ENCODE measurements at regions not wholly inside any gene's neighbourhood (a gene's known extent, or its start where the extent isn't known, plus 50 kb on each side); places are given as distances from the start of the nearest gene placed in this dataset.

GRCh38 chr3:70564552-70564951, 252.1 kb upstream of the MDFIC2 start:
- ATAC-seq, result no peak
- H3K4me1 Mint-ChIP-seq, result no peaks in the 10 kb centered on the region
- no peaks in the 10 kb centered on the region for H3K9me3 Mint-ChIP-seq
- H3K4me3 Mint-ChIP-seq, result no peak overlapping the region
- no peak overlapping the region for H3K27ac Mint-ChIP-seq
- no peak for DNase-seq (ENCODE audit: low spot score in 2 of 2)
- H3K36me3 Mint-ChIP-seq, result no peaks in the 10 kb centered on the region

- DNase-seq (ENCODE audit: low spot score in 2 of 2) (no peak), ATAC-seq (no peak)
- no peaks in the 10 kb centered on the region for H3K4me1 Mint-ChIP-seq
- no peaks in the 10 kb centered on the region for H3K36me3 Mint-ChIP-seq
- no peaks in the 10 kb centered on the region for H3K9me3 Mint-ChIP-seq
- no peak overlapping the region for H3K27ac Mint-ChIP-seq
- no peak overlapping the region for H3K4me3 Mint-ChIP-seq
Observed at GRCh38 chr3:70561796-70562195, 249.4 kb upstream of the MDFIC2 start.

DNA sequence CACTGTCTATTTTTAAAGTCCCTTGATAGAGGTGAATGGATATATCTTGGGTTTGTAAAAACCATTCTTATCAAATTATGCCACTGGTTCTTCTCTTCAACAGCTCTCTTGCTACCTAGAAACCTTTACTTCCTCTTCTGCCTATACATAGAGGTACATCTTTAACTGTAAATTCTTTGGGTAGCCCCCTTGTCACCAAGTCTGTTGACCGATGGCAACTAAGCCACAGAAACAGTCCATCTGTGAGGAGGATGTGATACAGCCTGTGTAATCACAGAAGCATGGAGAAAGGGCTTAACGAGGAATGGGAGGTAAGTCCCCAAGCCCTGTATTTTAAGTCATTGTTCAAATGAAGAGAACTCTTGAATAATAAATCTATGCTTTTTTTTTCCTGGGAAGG, 246.5 kb upstream of the MDFIC2 start:
- no peak overlapping the region for H3K4me3 Mint-ChIP-seq

DNA sequence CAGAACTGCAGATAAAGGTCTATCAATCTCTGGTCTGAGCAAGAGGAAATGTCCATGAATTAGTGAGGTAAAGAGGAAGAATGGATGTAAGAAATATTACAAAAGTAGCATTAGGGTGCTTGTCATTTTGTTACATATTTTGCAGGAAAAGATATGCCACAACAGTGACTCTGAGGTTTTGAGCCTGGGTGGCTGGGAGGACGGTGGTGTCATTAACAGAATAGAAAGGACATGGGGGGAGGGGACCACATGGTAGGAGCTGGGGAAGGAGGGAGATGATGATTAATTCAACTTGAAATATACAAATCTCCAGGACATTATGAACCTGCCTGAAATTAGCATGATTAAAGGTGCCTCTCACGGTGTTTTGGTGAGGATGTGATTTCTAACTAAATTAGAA, 245.5 kb upstream of the MDFIC2 start:
- H3K4me3 Mint-ChIP-seq, result no peak overlapping the region
- no peak for ATAC-seq
- DNase-seq (ENCODE audit: low spot score in 2 of 2), result no peak
- no peaks in the 10 kb centered on the region for H3K9me3 Mint-ChIP-seq
- H3K27ac Mint-ChIP-seq, result no peak overlapping the region
- H3K36me3 Mint-ChIP-seq, result no peaks in the 10 kb centered on the region
- H3K4me1 Mint-ChIP-seq, result no peaks in the 10 kb centered on the region

More for the DNA sequence above, 246.5 kb upstream of the MDFIC2 start:
- Mint-ChIP-seq H3K27ac (no peak overlapping the region), H3K36me3 (no peaks in the 10 kb centered on the region), H3K4me1 (no peaks in the 10 kb centered on the region), H3K9me3 (no peaks in the 10 kb centered on the region)
- ATAC-seq (no peak), DNase-seq (ENCODE audit: low spot score in 2 of 2) (no peak)

DNA sequence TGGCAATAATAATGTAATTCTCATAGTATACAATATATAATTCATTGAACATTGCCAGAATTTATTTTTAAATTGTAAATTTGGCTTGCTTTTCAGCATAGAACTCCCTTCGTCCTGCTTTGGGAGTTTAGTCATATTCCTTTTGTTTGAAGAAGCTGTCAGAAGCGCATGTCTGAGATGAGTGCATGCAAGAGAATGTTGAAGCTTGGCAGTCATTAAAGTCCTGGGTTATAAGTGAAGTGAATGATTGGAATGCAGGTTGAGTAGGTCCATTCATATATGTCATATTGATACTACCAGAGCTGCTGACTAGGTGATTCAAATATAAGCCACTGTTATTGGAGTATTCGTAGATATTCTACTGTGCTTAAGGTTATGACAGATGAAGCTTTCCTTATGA, 243.6 kb upstream of the MDFIC2 start:
- no peak for ATAC-seq
- Mint-ChIP-seq H3K27ac (no peak overlapping the region), H3K9me3 (no peaks in the 10 kb centered on the region), H3K36me3 (no peaks in the 10 kb centered on the region), H3K4me1 (no peaks in the 10 kb centered on the region), H3K4me3 (no peak overlapping the region)
- no peak for DNase-seq (ENCODE audit: low spot score in 2 of 2)

- no peaks in the 10 kb centered on the region for H3K9me3 Mint-ChIP-seq
- ATAC-seq, result no peak
- no peak overlapping the region for H3K4me3 Mint-ChIP-seq
- no peaks in the 10 kb centered on the region for H3K4me1 Mint-ChIP-seq
- DNase-seq (ENCODE audit: low spot score in 2 of 2), result no peak
- no peak overlapping the region for H3K27ac Mint-ChIP-seq
- H3K36me3 Mint-ChIP-seq, result no peaks in the 10 kb centered on the region
Observed at GRCh38 chr3:70554170-70554569, 241.7 kb upstream of the MDFIC2 start.

GRCh38 chr3:70550723-70551319, 238.4 kb upstream of the MDFIC2 start:
- DNase-seq (ENCODE audit: low spot score in 2 of 2), result peak; percentile 59 to 83
- H3K9me3 Mint-ChIP-seq, result no peaks in the 10 kb centered on the region
- H3K4me3 Mint-ChIP-seq, result no peak overlapping the region
- H3K36me3 Mint-ChIP-seq, result no peaks in the 10 kb centered on the region
- no peaks in the 10 kb centered on the region for H3K4me1 Mint-ChIP-seq
- H3K27ac Mint-ChIP-seq, result no peak overlapping the region
- ATAC-seq, result peak; percentile 84

- Mint-ChIP-seq H3K9me3 (no peaks in the 10 kb centered on the region), H3K4me1 (no peaks in the 10 kb centered on the region), H3K27ac (no peak overlapping the region), H3K4me3 (no peak overlapping the region), H3K36me3 (no peaks in the 10 kb centered on the region)
- DNase-seq (ENCODE audit: low spot score in 2 of 2), result no peak
- no peak for ATAC-seq
Observed at GRCh38 chr3:70546679-70547078, 234.2 kb upstream of the MDFIC2 start.

DNA sequence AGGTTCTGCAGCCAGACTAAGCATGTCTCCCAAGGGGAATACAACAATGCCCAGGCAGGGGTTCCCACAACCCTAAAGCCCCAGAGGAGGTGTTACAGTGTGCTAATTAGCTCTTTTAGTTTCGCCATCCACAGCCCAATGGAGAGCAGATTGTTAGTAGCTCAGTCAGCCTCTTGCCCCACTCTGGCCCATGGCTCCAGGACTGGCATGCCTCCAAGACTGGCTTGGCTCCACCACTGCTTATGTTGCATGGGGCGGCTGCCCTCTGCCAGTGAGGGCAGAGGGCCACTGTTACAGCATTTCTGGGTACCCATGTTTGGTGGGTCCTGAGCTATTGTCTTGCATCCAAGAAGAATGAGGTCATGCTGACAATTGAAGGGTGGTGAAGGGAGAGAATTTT, 231.1 kb upstream of the MDFIC2 start:
- Mint-ChIP-seq H3K36me3 (no peaks in the 10 kb centered on the region), H3K27ac (no peak overlapping the region), H3K4me1 (no peaks in the 10 kb centered on the region), H3K4me3 (no peak overlapping the region), H3K9me3 (no peaks in the 10 kb centered on the region)
- DNase-seq (ENCODE audit: low spot score in 2 of 2), result no peak
- ATAC-seq, result peak; percentile 43

DNA sequence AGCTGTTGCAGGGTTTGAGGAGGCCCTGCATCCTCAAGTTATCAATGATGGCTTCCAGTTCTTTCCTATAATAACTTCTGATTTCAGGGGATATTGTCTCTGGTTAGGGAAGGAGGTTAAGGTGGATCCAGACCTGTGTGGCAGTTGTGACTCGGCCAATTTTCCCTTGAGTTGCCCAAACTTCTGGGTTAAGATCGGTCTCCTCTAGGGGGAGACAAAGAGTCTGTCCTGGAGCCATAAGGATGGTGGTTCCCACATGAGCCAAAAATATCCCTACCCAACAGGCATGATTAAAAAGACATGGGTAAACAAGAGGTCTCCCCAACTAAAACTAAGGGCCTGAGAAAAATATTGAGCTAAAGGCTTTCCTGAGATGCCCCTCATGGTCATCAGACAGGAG, 227.5 kb upstream of the MDFIC2 start:
- no peak for ATAC-seq
- Mint-ChIP-seq H3K27ac (no peak overlapping the region), H3K4me1 (no peaks in the 10 kb centered on the region), H3K4me3 (no peak overlapping the region), H3K9me3 (no peaks in the 10 kb centered on the region), H3K36me3 (no peaks in the 10 kb centered on the region)
- DNase-seq (ENCODE audit: low spot score in 2 of 2), result no peak

DNA sequence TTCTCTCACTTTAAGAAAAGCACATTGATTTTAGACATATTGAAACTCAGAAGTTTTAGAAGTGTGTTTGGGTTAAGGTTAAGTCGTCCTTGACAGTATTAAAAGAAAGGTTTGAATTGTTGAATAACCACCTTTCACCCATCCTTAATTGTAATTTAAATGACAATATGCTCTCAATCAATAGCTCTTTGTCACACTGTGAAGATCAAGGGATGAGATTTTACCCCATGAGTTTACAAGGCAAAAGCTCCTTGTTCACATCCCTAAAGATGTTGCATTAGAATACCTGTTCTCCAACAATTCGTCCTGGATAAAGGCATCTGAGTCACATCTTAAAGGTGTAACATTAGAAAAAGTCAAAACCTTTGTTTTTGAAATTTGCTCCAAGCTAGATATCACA, 220.4 kb upstream of the MDFIC2 start:
- ATAC-seq (no peak), DNase-seq (ENCODE audit: low spot score in 2 of 2) (no peak)
- Mint-ChIP-seq H3K9me3 (no peaks in the 10 kb centered on the region), H3K4me1 (no peaks in the 10 kb centered on the region), H3K27ac (no peak overlapping the region), H3K4me3 (no peak overlapping the region), H3K36me3 (no peaks in the 10 kb centered on the region)

DNA sequence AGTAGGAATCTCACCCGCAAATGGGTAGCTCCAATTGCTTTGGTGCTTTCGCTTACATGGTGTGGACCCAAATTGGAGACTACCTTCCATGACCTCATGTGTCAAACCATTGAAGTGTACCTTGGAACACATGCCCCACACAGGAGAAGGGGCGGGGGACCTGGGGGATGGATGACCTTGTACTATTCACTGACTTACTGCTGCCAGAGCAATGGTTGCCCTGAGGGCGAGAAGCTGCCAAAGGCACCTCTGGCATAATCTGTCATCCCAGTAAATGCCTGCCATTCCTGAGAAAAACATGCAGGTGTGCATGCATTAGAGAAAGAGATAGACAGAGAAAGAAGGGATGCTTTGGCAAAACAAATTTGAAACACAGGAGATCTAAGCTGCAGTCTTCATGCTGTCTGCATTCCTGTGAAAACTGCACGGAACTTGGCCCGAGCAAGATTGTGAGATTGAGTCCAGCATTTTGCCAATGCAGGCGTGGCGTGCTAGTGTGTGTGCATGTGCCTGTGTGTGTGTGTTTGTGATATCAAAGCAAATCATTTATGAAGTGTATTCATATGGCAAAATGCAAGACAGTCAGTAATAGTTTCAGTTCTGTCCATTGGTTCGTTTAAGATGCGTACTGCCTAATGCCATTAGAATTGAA, 219.5 kb upstream of the MDFIC2 start:
- H3K9me3 Mint-ChIP-seq, result no peaks in the 10 kb centered on the region

GRCh38 chr3:70531063-70531657, 218.7 kb upstream of the MDFIC2 start:
- no peak for ATAC-seq
- Mint-ChIP-seq H3K4me3 (no peak overlapping the region), H3K9me3 (no peaks in the 10 kb centered on the region), H3K36me3 (no peaks in the 10 kb centered on the region), H3K27ac (no peak overlapping the region), H3K4me1 (no peaks in the 10 kb centered on the region)
- DNase-seq (ENCODE audit: low spot score in 2 of 2), result no peak

More for the DNA sequence above, 219.5 kb upstream of the MDFIC2 start:
- Mint-ChIP-seq H3K27ac (no peak overlapping the region), H3K4me1 (no peaks in the 10 kb centered on the region), H3K36me3 (no peaks in the 10 kb centered on the region), H3K4me3 (no peak overlapping the region)
- ATAC-seq (no peak), DNase-seq (ENCODE audit: low spot score in 2 of 2) (no peak)

DNA sequence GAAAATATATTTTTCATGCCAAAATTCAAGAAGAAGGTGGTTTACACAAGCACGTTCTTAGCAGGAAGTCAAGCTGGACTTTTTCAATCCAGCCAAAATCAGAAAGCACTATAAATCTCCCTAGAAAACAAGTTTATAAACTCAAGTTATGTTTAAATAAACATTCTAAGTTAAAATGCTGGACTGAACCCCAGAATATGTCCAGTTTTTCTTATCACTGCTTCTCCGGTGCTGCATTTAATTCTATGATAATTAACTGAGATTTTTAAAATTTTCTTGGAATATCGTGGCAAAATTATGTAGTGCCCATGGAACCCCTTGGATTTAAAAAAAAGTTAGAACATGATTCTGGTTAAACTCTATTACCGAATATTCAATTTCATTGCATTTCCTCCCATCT, 218.2 kb upstream of the MDFIC2 start:
- no peaks in the 10 kb centered on the region for H3K9me3 Mint-ChIP-seq
- no peaks in the 10 kb centered on the region for H3K4me1 Mint-ChIP-seq
- no peak overlapping the region for H3K4me3 Mint-ChIP-seq
- H3K36me3 Mint-ChIP-seq, result no peaks in the 10 kb centered on the region
- no peak overlapping the region for H3K27ac Mint-ChIP-seq
- no peak for ATAC-seq
- DNase-seq (ENCODE audit: low spot score in 2 of 2), result no peak

DNA sequence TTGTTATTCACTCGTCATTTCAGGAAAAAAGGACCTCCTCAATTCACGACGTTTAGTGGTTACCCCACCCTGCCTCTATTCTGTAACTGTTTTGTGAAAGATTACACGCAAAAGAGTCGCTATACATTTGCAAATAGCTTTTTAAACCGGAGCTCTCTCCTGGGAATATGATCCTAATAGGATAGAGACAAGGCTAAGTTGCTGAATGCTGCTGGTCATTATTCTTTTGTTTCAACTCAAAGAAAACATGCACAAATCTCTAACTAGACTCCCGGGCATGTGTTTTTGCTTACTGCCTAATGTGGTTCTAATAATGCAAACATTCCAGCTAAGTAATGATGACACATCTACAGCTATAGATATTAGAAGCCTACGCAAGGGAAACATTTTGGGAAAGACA, 214.6 kb upstream of the MDFIC2 start:
- Mint-ChIP-seq H3K4me1 (no peaks in the 10 kb centered on the region), H3K36me3 (no peaks in the 10 kb centered on the region), H3K9me3 (no peaks in the 10 kb centered on the region), H3K4me3 (no peak overlapping the region), H3K27ac (no peak overlapping the region)
- no peak for ATAC-seq
- no peak for DNase-seq (ENCODE audit: low spot score in 2 of 2)

DNA sequence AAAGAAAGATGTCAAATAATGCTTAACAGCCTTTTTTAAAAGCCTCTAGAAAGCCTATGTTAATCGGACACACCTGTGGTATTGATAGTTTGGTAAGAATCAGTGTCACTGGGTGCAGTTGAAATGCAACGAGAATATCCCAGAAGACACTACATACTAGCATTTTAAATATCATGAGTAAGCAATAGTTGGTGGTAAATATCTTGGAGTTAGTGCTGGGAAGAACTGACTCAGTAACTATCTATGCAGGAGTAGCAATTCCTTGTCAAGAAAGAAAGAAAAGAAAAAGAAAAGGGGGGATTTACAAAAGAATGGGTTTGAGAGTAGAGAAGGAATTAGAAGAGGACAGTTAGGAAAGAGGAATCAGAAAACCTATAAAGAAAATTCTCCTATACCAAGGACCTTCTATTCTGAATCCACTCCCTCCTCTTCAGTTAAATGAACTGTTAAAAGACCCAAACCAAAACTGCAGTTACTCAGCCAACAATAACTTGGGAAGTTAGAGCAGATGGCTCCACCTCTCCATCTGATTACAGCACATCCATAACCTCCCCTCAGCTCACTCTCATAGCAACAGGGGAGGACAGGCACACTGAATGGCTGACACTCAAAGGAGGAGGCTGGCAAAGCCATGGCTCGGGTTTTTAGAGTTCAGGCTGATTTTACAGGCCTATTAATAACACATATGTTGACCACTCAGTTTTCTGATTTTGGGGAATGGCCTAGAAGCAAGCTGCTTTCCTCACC, 207.6 kb upstream of the MDFIC2 start:
- Mint-ChIP-seq H3K27ac (no peak overlapping the region), H3K4me3 (no peak overlapping the region), H3K4me1 (no peaks in the 10 kb centered on the region), H3K9me3 (no peaks in the 10 kb centered on the region), H3K36me3 (no peaks in the 10 kb centered on the region)
- ATAC-seq (no peak), DNase-seq (ENCODE audit: low spot score in 2 of 2) (no peak)
